GM21390 (cell line): ENCODE measurements at regions not wholly inside any gene's neighbourhood (a gene's known extent, or its start where the extent isn't known, plus 50 kb on each side); places are given as distances from the start of the nearest gene placed in this dataset.
A peak's percentile ranks its signal among the peaks of the same experiment; 100 is the strongest.

Experiments
- ATAC-seq: cut with Tn5 transposase; IDR thresholded peaks from one replicate; pipeline ENCODE4 v1.9.1; 2021; ENCODE audit not compliant: unreplicated experiment

DNA sequence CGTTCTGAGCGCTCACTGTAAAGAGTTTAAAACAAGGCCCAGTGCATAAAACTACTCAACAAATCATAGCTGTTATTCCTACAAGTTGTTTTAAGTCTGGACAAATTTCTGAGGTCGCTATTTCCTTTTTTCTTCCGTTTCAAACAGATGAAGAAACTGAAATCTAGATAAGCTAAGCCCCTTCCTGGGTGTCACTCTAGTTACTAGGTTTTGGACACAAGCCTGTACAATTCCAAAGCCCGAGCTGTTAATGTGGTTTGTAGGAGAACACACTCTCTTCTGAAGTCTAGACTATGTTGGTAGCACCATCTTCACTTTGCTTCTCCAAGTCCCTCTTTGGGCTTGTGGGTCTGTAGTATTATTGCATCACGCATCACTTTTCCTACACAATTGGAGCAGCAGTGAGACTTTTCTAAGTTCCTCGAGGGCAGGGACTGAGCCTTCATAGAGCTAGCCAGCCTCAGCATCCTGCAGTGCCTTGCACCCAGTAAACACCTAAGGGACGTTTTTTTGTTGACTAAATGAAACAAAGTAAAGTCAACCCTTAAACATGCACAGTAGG, 142.6 kb upstream of the PROK2 start:
- no peak for ATAC-seq

DNA sequence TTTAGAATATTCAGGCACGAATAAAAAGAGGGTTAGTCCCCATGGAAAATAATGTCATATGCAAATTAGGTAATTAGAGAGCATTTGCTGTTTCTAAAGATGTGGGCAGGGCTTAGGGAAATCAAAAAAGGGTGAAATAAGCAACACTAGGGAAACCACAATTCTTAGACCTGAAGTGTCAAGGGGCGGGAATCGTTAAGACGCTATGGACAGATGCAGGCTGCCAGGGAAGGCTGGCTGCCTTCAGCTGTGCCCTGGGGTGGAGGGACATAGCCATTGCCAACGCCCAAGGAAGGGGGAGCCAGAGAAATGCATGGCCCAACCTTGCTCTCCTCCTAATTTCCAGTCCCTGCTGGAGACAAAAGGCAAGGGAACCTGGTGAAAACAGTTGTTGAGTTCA, 141.7 kb upstream of the PROK2 start:
- no peak for ATAC-seq

DNA sequence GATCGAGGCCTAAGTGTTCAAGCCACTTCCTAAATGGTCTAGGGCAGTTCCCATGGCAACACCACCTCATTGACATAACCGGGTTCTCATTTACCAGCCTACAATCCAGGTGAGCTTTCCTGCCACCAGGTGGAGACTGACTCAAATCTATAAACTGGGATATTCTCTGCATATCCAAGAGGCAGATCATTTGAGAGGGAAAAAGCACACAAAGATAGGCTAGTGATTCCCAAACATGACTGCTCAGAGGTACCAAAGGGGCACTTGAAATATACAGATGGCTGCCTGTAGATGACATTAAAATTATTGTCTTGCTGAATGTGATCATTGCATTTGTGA, 141.3 kb upstream of the PROK2 start:
- peak; percentile 38 for ATAC-seq

DNA sequence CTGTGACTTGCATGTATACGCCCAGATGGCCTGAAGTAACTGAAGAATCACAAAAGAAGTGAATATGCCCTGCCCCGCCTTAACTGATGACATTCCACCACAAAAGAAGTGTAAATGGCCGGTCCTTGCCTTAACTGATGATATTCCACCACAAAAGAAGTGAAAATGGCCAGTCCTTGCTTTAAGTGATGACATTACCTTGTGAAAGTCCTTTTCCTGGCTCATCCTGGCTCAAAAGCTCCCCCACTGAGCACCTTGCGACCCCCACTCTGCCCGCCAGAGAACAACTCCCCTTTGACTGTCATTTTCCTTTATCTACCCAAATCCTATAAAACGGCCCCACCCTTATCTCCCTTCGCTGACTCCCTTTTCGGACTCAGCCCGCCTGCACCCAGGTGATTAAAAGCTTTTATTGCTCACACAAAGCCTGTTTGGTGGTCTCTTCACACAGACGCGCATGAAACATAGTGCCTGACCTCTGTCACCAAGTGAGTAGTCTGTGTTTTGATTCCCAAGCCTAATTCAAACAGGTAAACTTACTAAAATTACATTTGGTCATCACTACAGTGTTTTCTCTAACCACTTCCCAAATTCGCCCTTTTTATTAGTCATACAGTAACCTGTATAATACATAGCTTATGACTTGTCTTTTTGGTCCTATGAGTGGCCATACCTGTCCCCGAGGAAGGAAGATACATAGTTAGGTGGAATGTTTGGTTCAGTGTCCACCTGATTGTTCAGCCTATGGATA, 140.7 kb upstream of the PROK2 start:
- peak; percentile 60 for ATAC-seq

DNA sequence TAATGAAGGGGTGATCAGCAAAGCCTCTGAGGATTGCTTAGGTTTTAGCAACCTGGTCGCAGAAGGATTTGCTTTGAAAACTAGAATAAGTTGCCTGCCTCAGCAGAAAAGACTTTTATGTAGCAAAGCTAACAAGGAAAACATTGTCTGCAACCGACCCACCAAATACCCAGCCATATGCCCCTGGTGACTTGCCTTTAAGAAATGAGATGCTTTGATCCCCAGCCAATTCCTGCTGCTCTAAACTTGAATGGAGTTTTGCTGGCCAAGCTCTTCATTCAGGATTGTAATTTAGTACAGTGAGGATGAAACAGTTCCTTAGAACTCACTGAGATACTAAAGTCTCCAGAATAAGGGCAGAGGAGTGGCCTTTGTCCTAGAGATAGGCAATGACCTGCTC, 139.8 kb upstream of the PROK2 start:
- no peak for ATAC-seq

DNA sequence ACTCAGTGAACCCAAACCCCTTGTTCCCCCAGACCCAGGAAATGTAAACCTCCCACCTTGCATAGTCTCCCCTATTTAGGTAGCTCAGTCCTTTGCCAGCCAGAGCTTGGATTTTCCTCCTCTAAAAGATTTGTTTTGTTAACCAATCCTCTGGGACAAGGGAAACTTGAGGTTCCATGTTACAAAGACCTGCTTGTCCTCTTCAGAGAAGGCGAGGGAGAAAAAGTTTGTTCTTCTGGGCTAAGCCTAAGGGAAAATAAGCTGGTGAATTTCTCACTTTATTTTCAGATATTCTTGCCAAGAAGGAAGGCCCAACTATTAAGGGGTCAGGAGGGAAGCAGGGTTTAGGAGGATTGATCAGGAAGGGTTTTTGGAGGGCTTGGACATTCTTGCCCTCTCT, 136.1 kb upstream of the PROK2 start:
- ATAC-seq, result no peak

DNA sequence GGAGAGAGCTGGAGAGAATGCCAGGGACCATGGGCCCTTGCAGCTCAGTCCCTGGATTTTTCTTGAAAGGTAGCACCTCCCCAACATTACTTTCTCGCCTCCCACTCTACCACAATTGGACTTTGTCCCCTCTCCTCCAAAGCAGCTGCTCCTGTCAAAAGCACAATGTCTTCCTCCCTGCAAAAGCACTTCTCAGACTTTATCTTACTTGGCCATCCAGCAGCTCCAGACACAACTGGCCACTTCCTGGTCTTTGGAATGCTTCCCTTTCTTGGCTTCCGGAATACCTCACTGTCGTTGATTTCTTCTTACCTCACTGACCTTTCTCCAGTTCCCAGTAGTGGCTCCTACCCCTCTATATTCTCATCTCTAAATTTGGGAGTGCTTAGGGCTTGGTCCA, 134.6 kb upstream of the PROK2 start:
- ATAC-seq, result no peak

DNA sequence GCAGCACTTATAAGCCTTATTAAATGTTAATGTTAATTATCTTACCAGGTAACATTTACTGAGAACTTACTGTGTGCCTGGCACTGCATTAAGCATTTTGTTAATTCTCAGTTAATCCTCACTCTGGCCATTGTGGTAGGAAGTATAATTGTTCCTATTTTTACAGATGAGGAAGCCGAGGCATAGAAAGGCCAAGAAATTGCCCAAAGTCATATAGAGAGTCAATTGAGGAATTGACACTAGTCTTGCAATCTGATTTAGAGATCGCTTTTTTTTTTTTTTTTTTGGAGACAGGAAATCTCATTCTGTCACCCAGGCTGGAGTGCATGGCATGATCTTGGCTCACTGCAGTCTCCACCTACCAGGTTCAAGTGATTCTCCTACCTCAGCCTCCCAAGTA, 132.6 kb upstream of the PROK2 start:
- no peak for ATAC-seq

DNA sequence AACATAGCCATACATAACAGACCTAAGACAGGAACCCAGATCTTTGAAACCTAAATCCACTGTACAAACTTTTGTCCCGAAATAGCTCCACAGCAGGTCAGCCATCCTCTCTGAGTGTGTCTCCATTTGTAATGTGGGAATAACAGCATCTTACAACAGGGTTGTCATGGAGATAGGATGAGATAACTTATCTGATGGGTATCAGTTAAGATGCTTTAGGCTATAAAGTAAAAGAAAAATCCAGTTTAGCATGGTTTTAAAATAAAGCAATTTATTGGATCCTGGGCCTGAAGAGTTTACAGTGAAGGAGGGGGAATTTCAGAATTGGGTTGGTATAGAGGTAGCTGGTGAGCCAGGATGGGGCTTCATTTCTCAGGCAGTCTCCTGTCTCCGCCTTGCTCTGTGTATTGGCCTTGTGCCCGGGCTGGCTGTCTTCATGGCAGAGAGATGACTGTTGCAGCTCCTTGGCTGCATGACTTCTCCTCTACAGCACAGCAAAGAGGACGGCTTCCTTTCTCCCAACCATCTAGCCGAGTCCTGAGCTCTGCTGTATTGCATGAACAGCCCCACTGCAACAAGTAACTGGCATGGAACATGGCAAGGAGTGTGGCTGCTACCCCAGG, 131.9 kb upstream of the PROK2 start:
- no peak for ATAC-seq

DNA sequence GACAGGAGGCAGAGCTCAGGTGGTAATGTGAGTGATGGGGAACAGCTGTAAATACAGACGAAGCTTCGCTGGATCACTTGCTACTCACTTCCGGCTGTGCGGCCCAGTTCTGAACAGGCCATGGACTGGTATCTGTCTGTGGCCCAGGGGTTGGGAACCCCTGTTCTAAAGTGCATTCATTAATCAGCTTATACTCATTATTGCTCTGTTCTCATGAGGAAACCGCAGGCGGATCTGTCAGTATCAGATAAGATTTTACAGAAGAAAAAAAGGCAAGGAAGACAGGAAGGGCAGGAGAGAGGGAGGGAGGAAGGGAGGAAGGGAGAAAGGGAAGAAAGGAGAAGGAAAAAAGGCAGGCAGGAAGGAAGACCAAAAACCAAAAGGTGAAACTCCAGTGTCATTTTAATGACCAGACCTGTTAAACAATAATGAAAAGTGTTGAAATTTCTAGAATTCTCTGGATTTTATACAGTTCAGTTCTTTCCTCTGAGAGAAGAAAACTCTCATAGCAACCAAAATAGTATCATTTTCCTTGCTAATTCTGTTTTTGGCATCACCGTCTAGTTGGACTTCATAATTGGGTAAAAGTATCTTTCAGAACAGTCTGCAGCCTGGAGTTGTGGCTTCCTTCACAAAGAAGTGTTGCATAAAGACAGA, 128.0 kb upstream of the PROK2 start:
- no peak for ATAC-seq

DNA sequence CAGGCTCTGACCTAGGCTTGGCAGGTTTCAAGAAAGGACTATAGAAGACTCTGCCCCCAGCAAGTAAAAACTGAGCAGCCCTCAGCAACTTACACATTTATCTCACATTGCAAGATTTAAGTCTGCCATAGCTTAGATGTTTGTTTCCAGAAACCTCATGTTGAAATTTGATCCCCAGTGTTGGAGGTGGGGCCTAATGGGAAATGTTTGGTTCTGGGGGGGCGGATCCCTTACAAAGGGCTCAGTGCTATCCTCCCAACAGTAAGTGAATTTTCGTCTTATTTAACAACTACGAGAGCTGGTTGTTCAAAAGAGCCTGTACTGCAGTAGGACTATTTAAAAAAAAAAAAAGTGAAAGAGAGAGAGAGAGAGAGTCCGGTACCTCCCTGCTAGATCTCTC, 125.2 kb upstream of the PROK2 start:
- ATAC-seq, result no peak

DNA sequence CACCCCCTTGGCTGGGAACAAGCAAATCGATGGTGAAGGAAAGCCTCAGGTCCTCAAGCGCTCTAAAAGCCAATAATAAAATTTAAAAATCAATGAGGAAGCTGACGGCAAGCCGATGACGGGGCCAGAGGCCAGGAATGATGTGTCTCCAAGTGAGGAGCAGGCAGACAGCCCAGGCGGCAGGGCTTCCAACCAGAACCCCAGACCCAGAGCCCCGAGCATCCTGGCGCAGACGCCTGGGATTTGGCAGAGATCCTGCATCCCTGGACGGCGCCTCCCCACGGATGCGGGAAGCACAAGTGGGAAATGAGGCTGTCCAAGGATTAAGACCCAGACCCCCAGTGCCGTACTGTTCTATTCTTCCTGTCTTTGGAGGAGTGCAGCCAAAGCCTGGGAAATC, 123.0 kb upstream of the PROK2 start:
- ATAC-seq, result no peak

DNA sequence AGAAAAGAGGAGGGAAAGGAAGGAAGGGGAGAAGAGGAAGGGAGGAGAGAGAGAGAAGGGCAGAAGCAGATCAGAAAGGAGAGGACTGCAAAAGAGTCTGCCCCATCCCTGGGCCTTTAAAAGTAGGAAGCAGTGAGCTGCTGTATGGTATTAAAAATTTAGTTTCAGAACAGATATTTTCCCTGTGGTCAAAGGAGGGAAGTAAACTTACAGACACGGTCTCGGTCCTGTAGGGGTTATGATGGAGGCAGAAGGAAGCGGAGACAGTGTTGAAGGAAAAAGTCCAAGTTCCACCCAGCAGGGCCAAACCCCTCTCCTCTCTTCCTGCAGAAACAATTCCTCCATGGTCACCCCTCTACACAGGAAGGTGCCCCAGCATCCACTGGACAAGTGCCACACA, 122.0 kb upstream of the PROK2 start:
- no peak for ATAC-seq

DNA sequence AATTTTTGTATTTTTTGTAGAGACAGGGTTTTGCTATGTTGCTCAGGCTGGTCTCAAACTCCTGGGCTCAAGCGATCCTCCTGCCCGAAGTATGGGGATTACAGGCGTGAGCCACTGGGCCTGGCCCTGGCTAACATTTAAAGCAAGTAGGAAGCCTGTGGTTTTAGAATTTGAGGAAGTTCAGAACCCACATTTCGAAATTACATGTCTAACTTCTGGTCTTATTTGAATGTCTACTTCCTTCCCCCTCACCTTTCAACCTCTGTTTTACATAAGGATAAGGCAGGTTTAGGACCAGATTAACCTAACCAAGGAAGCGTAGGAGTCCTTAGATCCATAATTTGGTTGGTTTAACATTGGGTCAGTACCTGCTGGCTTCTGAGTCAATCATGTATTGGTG, 120.5 kb upstream of the PROK2 start:
- ATAC-seq, result peak; percentile 91

DNA sequence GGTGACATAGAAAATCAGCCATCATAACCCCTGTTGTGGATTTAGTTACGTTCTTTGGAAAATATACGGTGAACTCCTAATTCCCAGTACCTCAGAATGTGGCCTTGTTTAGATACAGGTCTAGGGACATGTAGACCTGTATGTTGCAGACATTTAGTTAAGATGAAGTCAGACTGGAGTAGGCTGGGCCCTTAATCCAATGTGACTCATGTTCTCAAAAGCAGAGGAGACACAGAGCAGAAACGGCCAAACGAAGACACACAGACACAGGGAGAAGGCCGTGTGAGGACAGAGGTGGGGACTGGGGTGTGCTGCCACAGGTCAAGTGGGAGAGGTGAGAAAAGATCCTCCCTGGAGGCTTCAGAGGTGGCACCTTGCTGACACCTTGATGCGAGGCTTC, 119.0 kb upstream of the PROK2 start:
- ATAC-seq, result no peak

DNA sequence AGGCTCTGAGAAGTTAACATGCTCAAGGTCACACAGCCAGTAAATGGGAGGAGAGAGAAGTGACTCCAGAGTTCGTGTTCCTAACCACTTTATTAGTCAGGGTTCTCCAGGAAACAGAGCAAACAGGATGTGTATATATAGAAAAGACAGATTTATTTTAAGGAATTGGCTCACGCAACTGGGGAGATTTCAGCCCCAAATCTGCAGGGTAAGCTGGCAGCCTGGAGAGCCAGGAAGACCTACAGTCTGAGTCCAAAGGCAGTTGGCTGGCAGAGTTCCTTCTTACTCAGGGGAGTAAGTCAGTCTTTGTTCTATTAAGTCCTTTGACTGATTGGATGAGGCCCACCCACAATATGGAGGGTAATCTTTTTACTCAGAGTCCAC, 118.2 kb upstream of the PROK2 start:
- no peak for ATAC-seq

DNA sequence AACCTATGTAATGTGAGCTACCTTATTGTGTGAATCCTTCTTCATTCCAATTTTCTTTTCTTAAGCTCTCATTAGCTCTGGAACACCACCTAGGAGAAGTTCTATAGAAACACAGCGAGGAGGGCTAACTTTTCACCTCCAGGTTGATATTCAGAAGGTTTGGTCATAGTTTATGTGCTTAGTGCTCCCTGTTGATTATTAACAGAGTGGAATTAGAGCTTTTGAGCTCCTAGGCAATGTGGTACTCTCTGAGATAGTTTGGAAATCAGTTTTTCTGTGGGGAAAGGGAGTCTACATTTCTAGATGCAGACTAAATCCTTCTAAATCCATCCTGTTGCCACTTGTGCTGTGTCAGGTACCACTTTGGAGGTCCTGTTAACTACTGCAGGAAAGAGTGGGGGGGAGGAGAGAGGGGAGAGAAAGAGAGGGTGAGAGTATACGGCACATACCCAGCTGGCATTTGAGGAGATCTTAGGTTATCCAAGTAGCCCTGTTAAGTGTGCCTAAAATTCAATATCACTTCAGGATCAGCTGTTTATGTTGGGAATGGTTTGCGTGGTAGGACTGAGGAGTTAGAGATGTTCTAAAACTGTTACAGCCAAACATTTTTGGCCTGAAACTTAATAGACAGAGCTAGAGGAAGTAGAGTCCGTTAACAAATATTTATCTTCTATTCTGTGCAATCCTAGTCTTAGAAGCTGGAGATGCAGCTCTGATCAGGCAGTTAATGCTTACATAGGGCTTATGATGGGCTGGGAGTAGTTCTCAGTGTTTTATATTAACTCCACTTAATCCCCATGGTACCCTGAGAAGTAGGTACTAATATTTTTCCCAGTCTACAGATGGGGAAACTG, 117.5 kb upstream of the PROK2 start:
- no peak for ATAC-seq

DNA sequence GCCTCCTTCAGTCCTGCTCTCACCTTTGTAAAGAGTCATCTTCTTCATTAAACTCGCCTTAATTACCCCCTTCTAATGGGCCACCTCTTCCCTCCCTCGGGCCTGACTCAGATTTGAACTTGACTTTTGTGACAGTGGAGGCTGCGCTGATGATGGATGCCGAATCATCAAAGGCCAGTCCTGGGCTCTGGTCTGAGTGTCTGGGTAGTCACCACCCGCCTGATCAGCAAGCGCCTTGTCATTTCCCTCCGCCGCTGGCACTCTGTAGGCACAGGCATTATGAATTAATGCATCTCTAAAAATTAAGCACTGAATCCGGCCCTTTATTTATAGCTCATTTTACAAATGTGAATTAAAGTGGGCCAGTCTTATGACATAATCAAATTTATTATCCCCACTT, 116.7 kb upstream of the PROK2 start:
- ATAC-seq, result no peak

DNA sequence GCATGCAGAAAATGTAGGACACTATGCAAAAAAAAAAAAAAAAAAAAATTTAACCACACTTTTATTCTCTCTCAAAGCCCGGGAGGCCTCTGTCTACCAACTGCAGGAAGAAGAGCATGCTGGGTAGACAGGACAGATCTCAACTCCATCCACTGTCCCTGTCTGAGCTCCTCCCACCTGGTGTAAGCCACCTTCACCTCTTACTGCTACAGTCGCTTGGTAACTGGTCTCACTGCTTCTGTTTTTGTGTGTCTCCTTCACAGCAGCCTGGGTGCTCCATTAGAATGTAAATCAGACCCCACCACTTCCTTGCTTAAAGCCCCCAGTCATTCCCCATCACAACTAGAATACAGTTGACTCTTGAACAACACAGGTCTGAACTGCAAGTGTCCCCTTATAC, 115.1 kb upstream of the PROK2 start:
- ATAC-seq, result no peak

DNA sequence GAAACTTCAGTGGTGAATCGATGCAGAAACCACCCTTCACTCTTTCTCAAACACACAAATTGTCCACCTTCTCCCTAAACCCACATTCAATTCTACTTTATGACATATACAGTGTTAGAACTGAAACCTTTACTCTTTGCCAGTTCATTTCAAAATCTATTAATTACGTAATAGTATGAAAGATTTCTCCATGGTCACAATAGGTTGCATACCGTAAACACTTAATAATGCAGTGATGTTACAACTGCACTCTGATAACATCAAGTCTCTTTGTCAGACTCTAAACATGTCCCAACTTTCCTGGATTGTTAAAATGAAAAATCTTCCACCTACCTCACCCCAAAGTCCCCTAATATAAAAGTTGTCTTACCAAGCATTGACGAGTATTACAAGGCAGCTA, 111.8 kb upstream of the PROK2 start:
- ATAC-seq, result no peak

DNA sequence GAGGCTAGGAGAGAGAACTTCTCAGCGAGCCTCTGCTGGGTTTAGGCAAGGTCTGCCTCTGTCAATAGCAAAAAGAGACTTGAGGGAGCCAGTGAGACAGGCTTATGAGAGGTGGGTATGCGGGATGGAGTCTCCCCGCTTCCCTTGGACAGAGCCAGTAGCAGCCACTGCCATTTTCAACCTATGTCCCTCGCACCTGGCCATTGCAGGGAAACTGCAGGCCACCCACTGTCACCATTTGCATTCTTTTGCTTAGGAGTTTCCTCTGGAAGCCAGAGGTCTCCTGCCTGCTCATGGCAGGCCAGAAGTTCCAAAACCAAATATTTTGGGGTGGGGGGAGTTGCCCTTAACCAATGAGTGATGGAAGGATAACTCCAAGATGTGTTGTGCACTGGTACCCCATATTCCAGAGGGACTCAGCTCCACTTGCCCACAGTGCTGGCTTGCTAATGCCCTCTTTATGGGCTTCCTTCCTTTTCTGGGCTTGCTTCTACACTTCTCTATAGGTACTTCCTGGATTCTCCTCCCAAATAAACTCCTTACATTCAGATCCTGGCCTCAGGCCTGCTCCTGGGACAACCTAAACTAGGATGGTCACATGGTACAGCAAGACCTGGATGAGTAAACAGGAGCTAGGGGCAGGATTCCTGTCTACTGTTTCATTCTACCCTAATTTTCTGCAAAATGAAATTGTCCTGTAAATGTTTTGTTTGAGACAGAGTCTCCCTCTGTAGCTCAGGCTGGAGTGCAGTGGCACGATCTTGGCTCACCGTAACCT, 108.9 kb upstream of the PROK2 start:
- no peak for ATAC-seq
